ENCODE measurements at regions not wholly inside any gene's neighbourhood (a gene's known extent, or its start where the extent isn't known, plus 50 kb on each side); places are given as distances from the start of the nearest gene placed in this dataset.
"Not testable (repeated sequence)": the region's sequence is repeated elsewhere in the genome, so short reads cannot be mapped to it uniquely, and the experiment has no call there.

- DNase-seq (ENCODE audit: low read depth in 4 of 4, low spot score in 3 of 4): no peak
Measured at GRCh38 chr15:95733931-95734330, 596.6 kb upstream of the NR2F2 start.

- no peak for DNase-seq (ENCODE audit: low read depth in 4 of 4, low spot score in 3 of 4)
Measured at GRCh38 chr15:95734422-95735316, 595.8 kb upstream of the NR2F2 start.

GRCh38 chr15:95737060-95737459 is 593.4 kb upstream of the NR2F2 start:
- no peak for DNase-seq (ENCODE audit: low read depth in 4 of 4, low spot score in 3 of 4)

- no peak for DNase-seq (ENCODE audit: low read depth in 4 of 4, low spot score in 3 of 4)
Measured at GRCh38 chr15:95739131-95739530, 591.4 kb upstream of the NR2F2 start.

GRCh38 chr15:95741830-95742229 is 588.7 kb upstream of the NR2F2 start:
- no peak for DNase-seq (ENCODE audit: low read depth in 4 of 4, low spot score in 3 of 4)

GRCh38 chr15:95742256-95742655 is 588.2 kb upstream of the NR2F2 start:
- DNase-seq (ENCODE audit: low read depth in 4 of 4, low spot score in 3 of 4): no peak

- DNase-seq (ENCODE audit: low read depth in 4 of 4, low spot score in 3 of 4): no peak
Measured at GRCh38 chr15:95742836-95743235, 587.7 kb upstream of the NR2F2 start.

GRCh38 chr15:95757171-95757570 is 573.3 kb upstream of the NR2F2 start:
- no peak for DNase-seq (ENCODE audit: low read depth in 4 of 4, low spot score in 3 of 4)

GRCh38 chr15:95758451-95758850 is 572.0 kb upstream of the NR2F2 start:
- no peak for DNase-seq (ENCODE audit: low read depth in 4 of 4, low spot score in 3 of 4)

- DNase-seq (ENCODE audit: low read depth in 4 of 4, low spot score in 3 of 4): no peak
Measured at GRCh38 chr15:95758851-95759250, 571.6 kb upstream of the NR2F2 start.

GRCh38 chr15:95760508-95760907 is 570.0 kb upstream of the NR2F2 start:
- DNase-seq (ENCODE audit: low read depth in 4 of 4, low spot score in 3 of 4): no peak

- no peak for DNase-seq (ENCODE audit: low read depth in 4 of 4, low spot score in 3 of 4)
Measured at GRCh38 chr15:95761501-95762165, 568.9 kb upstream of the NR2F2 start.

GRCh38 chr15:95763426-95763825 is 567.1 kb upstream of the NR2F2 start:
- no peak for DNase-seq (ENCODE audit: low read depth in 4 of 4, low spot score in 3 of 4)

GRCh38 chr15:95765161-95765560 is 565.3 kb upstream of the NR2F2 start:
- DNase-seq (ENCODE audit: low read depth in 4 of 4, low spot score in 3 of 4): no peak

- DNase-seq (ENCODE audit: low read depth in 4 of 4, low spot score in 3 of 4): no peak
Measured at GRCh38 chr15:95770196-95770595, 560.3 kb upstream of the NR2F2 start.

GRCh38 chr15:95772982-95773381 is 557.5 kb upstream of the NR2F2 start:
- no peak for DNase-seq (ENCODE audit: low read depth in 4 of 4, low spot score in 3 of 4)

GRCh38 chr15:95784508-95784907 is 546.0 kb upstream of the NR2F2 start:
- no peak for DNase-seq (ENCODE audit: low read depth in 4 of 4, low spot score in 3 of 4)

- DNase-seq (ENCODE audit: low read depth in 4 of 4, low spot score in 3 of 4): not testable (repeated sequence)
Measured at GRCh38 chr15:95785276-95785675, 545.2 kb upstream of the NR2F2 start.

GRCh38 chr15:95793231-95793630 is 537.3 kb upstream of the NR2F2 start:
- no peak for DNase-seq (ENCODE audit: low read depth in 4 of 4, low spot score in 3 of 4)

GRCh38 chr15:95795386-95795785 is 535.1 kb upstream of the NR2F2 start:
- no peak for DNase-seq (ENCODE audit: low read depth in 4 of 4, low spot score in 3 of 4)

- DNase-seq (ENCODE audit: low read depth in 4 of 4, low spot score in 3 of 4): no peak
Measured at GRCh38 chr15:95799286-95800200, 531.0 kb upstream of the NR2F2 start.
